Neural cell (in vitro differentiated cells): ENCODE measurements at regions not wholly inside any gene's neighbourhood (a gene's known extent, or its start where the extent isn't known, plus 50 kb on each side); places are given as distances from the start of the nearest gene placed in this dataset.

Source experiments
- H2AFZ ChIP-seq: fragments of 200-600, 300-800 bp; sonication (generic), shearing (Covaris generic); 2 replicates; pipeline ENCODE4 v1.6.0; 2014; ENCODE audit warnings: low read depth, mild to moderate bottlenecking, antibody characterized with exemption, low read length, moderate library complexity
- H3F3A ChIP-seq: fragments of 200-600 bp; shearing (Covaris generic); 2 replicates; pipeline ENCODE4 v1.6.1; 2016; ENCODE audit warnings: mild to moderate bottlenecking, moderate library complexity, mixed read lengths, antibody characterized with exemption, low read length; ENCODE audit not compliant: insufficient read depth, poor library complexity, severe bottlenecking
- H3K27ac ChIP-seq: fragments of 200-600, 300-800 bp; sonication (generic), shearing (Covaris generic); 2 replicates; pipeline ENCODE4 v1.5.1; 2014; ENCODE audit warnings: mild to moderate bottlenecking, low read length, moderate library complexity
- H3K27me3 ChIP-seq: fragments of 300-800, 200-600 bp; sonication (generic), shearing (Covaris generic); 2 replicates; pipeline ENCODE4 v1.6.0; 2014; ENCODE audit warnings: mild to moderate bottlenecking, low read depth, low read length, moderate library complexity; ENCODE audit not compliant: insufficient read depth
- H3K36me3 ChIP-seq: fragments of 300-800, 200-600 bp; sonication (generic), shearing (Covaris generic); 2 replicates; pipeline ENCODE4 v1.5.1; 2014; ENCODE audit warnings: mild to moderate bottlenecking, antibody characterized with exemption, low read length, moderate library complexity; ENCODE audit not compliant: insufficient read depth
- H3K4me2 ChIP-seq: fragments of 300-800, 200-600 bp; sonication (generic), shearing (Covaris generic); 2 replicates; pipeline ENCODE4 v1.6.0; 2014; ENCODE audit warnings: mild to moderate bottlenecking, low read length
- H3K4me3 ChIP-seq: fragments of 300-800, 200-600 bp; sonication (generic), shearing (Covaris generic); 2 replicates; pipeline ENCODE4 v1.5.1; 2014; ENCODE audit warnings: mild to moderate bottlenecking, low read length, moderate library complexity
- H3K79me2 ChIP-seq: fragments of 200-600 bp; shearing (Covaris generic); replicated peaks from 2 replicates; pipeline ENCODE4 v1.6.0; 2014; ENCODE audit warnings: mild to moderate bottlenecking, low read length, moderate library complexity; ENCODE audit not compliant: insufficient read depth
- H3K9ac ChIP-seq: fragments of 300-800, 200-600 bp; sonication (generic), shearing (Covaris generic); 2 replicates; pipeline ENCODE4 v1.6.1; 2016; ENCODE audit warnings: mild to moderate bottlenecking, low read length, mixed read lengths
- H3K9me2 ChIP-seq: fragments of 200-600 bp; shearing (Covaris generic); 2 replicates; pipeline ENCODE4 v1.6.1; 2016; ENCODE audit warnings: mild to moderate bottlenecking, low read length, mixed read lengths; ENCODE audit not compliant: insufficient read depth
- H3K9me3 ChIP-seq: fragments of 200-600, 300-800 bp; sonication (generic), shearing (Covaris generic); 2 replicates; pipeline ENCODE4 v1.6.1; 2016; ENCODE audit warnings: mild to moderate bottlenecking, mixed run types, low read length, moderate library complexity, mixed read lengths
- H4K20me1 ChIP-seq: fragments of 200-600 bp; shearing (Covaris generic); 2 replicates; pipeline ENCODE4 v1.6.1; 2016; ENCODE audit warnings: mild to moderate bottlenecking, mixed run types; ENCODE audit not compliant: insufficient read depth
- CTCF ChIP-seq: fragments of 450-650 bp; IDR thresholded peaks from 2 replicates; pipeline ENCODE4 v1.5.1; 2014; ENCODE audit warnings: antibody characterized with exemption, mild to moderate bottlenecking, moderate library complexity; ENCODE audit not compliant: poor library complexity, severe bottlenecking
- EP300 ChIP-seq: fragments of 450-650 bp; conservative IDR thresholded peaks from 2 replicates; pipeline ENCODE4 v1.6.1; 2014; ENCODE audit warnings: antibody characterized with exemption, mild to moderate bottlenecking, moderate library complexity; ENCODE audit not compliant: poor library complexity, severe bottlenecking
- EZH2 ChIP-seq: fragments of 200-600, 300-800 bp; shearing (Covaris generic), sonication (generic); IDR thresholded peaks from 2 replicates; pipeline ENCODE4 v1.6.1; 2014; ENCODE audit warnings: antibody characterized with exemption, low read length, borderline replicate concordance, mild to moderate bottlenecking; ENCODE audit not compliant: insufficient read depth, poor library complexity, severe bottlenecking
- MXI1 ChIP-seq: fragments of 450-650 bp; conservative IDR thresholded peaks from 2 replicates; pipeline ENCODE4 v1.6.1; 2014; ENCODE audit warnings: antibody characterized with exemption, mild to moderate bottlenecking; ENCODE audit not compliant: poor library complexity, severe bottlenecking
- POLR2AphosphoS5 ChIP-seq: IDR thresholded peaks from 2 replicates; pipeline ENCODE4 v1.6.1; 2012
- RAD21 ChIP-seq: fragments of 450-650 bp; conservative IDR thresholded peaks from 2 replicates; pipeline ENCODE4 v1.6.1; 2014; ENCODE audit warnings: antibody characterized with exemption, mild to moderate bottlenecking, moderate library complexity
- REST ChIP-seq: IDR thresholded peaks from 2 replicates; pipeline ENCODE4 v1.6.1; 2012; ENCODE audit warnings: borderline replicate concordance
- SMC3 ChIP-seq: fragments of 450-650 bp; conservative IDR thresholded peaks from 2 replicates; pipeline ENCODE4 v1.6.1; 2014; ENCODE audit warnings: antibody characterized with exemption, mild to moderate bottlenecking, moderate library complexity; ENCODE audit not compliant: poor library complexity
- TAF1 ChIP-seq: IDR thresholded peaks from 2 replicates; pipeline ENCODE4 v1.6.1; 2012; ENCODE audit warnings: low read depth

- Histone ChIP-seq H3K4me3 (peak overlapping the region; percentile 0), H3K4me2 (no peak overlapping the region)
- TF ChIP-seq EP300 (peak; percentile 56), TAF1 (no peak), POLR2AphosphoS5 (peak; percentile 30)
Observed at GRCh38 chr9:29575219-29575618, 2001.9 kb upstream of the C9orf72 start.

GRCh38 chr9:29588361-29588760, 2015.1 kb upstream of the C9orf72 start:
- no peaks in the 10 kb centered on the region for H3K27me3 ChIP-seq
- H3K9me2 ChIP-seq, result no peaks in the 10 kb centered on the region
- H3K4me3 ChIP-seq, result no peak overlapping the region
- no peaks in the 10 kb centered on the region for H4K20me1 ChIP-seq
- H3F3A ChIP-seq, result no peaks in the 10 kb centered on the region
- H2AFZ ChIP-seq, result no peak overlapping the region
- H3K36me3 ChIP-seq, result no peaks in the 10 kb centered on the region
- H3K9ac ChIP-seq, result no peak overlapping the region
- no peaks in the 10 kb centered on the region for H3K79me2 ChIP-seq
- no peak overlapping the region for H3K4me2 ChIP-seq
- no peaks in the 10 kb centered on the region for H3K9me3 ChIP-seq
- H3K27ac ChIP-seq, result no peak overlapping the region
- TF ChIP-seq EZH2 (no peak), TAF1 (no peak), POLR2AphosphoS5 (no peak), CTCF (no peak), SMC3 (no peak), EP300 (no peak), REST (no peak), MXI1 (no peak)

More at GRCh38 chr9:29575219-29575618, 2001.9 kb upstream of the C9orf72 start:
- no peak overlapping the region for H2AFZ ChIP-seq
- H4K20me1 ChIP-seq, result no peaks in the 10 kb centered on the region
- H3K36me3 ChIP-seq, result no peaks in the 10 kb centered on the region
- H3K27me3 ChIP-seq, result no peaks in the 10 kb centered on the region
- H3K79me2 ChIP-seq, result no peaks in the 10 kb centered on the region
- H3K9me3 ChIP-seq, result no peaks in the 10 kb centered on the region
- H3K9me2 ChIP-seq, result no peaks in the 10 kb centered on the region
- H3F3A ChIP-seq, result peaks cover 3% of the 10 kb centered on the region
- peak overlapping the region; percentile 4 for H3K27ac ChIP-seq
- H3K9ac ChIP-seq, result no peak overlapping the region

GRCh38 chr9:29609282-29609681, 2036.0 kb upstream of the C9orf72 start:
- H4K20me1 ChIP-seq, result no peaks in the 10 kb centered on the region
- H3K4me2 ChIP-seq, result no peak overlapping the region
- H3K9me2 ChIP-seq, result no peaks in the 10 kb centered on the region
- no peak overlapping the region for H3K27ac ChIP-seq
- H3F3A ChIP-seq, result no peaks in the 10 kb centered on the region
- H3K27me3 ChIP-seq, result no peaks in the 10 kb centered on the region
- no peaks in the 10 kb centered on the region for H3K79me2 ChIP-seq
- no peaks in the 10 kb centered on the region for H3K9me3 ChIP-seq
- TF ChIP-seq EZH2 (no peak), MXI1 (no peak), EP300 (no peak), SMC3 (no peak), REST (no peak), POLR2AphosphoS5 (no peak), RAD21 (no peak), CTCF (no peak), TAF1 (no peak)
- no peak overlapping the region for H3K4me3 ChIP-seq
- H2AFZ ChIP-seq, result no peak overlapping the region
- H3K9ac ChIP-seq, result no peak overlapping the region
- no peaks in the 10 kb centered on the region for H3K36me3 ChIP-seq
